PC-9 (cell line): ENCODE measurements at regions not wholly inside any gene's neighbourhood (a gene's known extent, or its start where the extent isn't known, plus 50 kb on each side); places are given as distances from the start of the nearest gene placed in this dataset.

Experiments used
- CTCF ChIP-seq: fragments of 200-600 bp; sonication (generic); conservative IDR thresholded peaks from 2 replicates; pipeline ENCODE4 v1.6.1; 2017; ENCODE audit warnings: mixed run types, antibody characterized with exemption, mild to moderate bottlenecking, moderate library complexity
- EZH2 ChIP-seq: fragments of 200-600 bp; sonication (generic); IDR thresholded peaks from 2 replicates; pipeline ENCODE4 v1.8.0; 2017; ENCODE audit warnings: antibody characterized with exemption, low read depth

GRCh38 chr12:111138016-111138415 lies 217.6 kb upstream of the MYL2 start:
- TF ChIP-seq CTCF (no peak), EZH2 (no peak)
